ENCODE measurements at regions not wholly inside any gene's neighbourhood (a gene's known extent, or its start where the extent isn't known, plus 50 kb on each side); places are given as distances from the start of the nearest gene placed in this dataset.

DNA sequence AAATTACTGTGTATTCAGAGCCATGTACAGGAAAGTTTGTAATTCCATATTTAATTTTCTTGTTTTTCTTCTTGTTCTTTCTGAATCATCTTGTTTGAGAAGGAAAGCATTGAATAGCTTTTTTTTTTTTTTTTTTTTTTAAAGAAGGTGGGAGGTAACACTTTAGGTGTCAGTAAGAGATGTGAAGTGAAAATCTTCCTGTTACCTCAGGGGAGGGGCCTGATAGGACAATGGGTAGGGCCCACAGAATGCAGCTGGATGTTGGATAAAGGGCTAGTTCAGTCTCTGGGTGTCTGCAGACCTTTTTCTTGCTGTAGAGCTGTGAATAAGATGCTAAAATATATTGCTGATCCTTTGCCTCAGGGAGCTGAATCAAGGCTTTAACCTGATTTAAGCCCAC is 317.4 kb downstream of the MAN2A1 start:
- TF ChIP-seq, protein P1, sequence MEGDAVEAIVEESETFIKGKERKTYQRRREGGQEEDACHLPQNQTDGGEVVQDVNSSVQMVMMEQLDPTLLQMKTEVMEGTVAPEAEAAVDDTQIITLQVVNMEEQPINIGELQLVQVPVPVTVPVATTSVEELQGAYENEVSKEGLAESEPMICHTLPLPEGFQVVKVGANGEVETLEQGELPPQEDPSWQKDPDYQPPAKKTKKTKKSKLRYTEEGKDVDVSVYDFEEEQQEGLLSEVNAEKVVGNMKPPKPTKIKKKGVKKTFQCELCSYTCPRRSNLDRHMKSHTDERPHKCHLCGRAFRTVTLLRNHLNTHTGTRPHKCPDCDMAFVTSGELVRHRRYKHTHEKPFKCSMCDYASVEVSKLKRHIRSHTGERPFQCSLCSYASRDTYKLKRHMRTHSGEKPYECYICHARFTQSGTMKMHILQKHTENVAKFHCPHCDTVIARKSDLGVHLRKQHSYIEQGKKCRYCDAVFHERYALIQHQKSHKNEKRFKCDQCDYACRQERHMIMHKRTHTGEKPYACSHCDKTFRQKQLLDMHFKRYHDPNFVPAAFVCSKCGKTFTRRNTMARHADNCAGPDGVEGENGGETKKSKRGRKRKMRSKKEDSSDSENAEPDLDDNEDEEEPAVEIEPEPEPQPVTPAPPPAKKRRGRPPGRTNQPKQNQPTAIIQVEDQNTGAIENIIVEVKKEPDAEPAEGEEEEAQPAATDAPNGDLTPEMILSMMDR (IDR thresholded peaks at IDR 0.05 in 4 of 5, conservative IDR thresholded peaks at IDR 0.05 in 1 of 5) = no peak
- no peak for TF ChIP-seq POLR2A (IDR thresholded peaks at IDR 0.05)
